UCSD-AML1 (cell line): ENCODE measurements at regions not wholly inside any gene's neighbourhood (a gene's known extent, or its start where the extent isn't known, plus 50 kb on each side); places are given as distances from the start of the nearest gene placed in this dataset.

ENCODE experiments used
- DNase-seq: peaks from one replicate; lab custom pipeline; 2025; ENCODE audit not compliant: unreplicated experiment; lab: John Stamatoyannopoulos, UW

- DNase-seq, result no peak
Measured at GRCh38 chr11:79953629-79954028, 512.8 kb upstream of the TENM4 start.

- no peak for DNase-seq
Measured at GRCh38 chr11:79950741-79951140, 509.9 kb upstream of the TENM4 start.

- DNase-seq, result no peak
Measured at GRCh38 chr11:79950172-79950571, 509.3 kb upstream of the TENM4 start.

GRCh38 chr11:79949574-79949973, 508.7 kb upstream of the TENM4 start:
- no peak for DNase-seq

GRCh38 chr11:79942646-79943045, 501.8 kb upstream of the TENM4 start:
- no peak for DNase-seq

GRCh38 chr11:79942090-79942489, 501.3 kb upstream of the TENM4 start:
- DNase-seq, result no peak

- DNase-seq, result no peak
Measured at GRCh38 chr11:79940974-79941735, 500.3 kb upstream of the TENM4 start.

GRCh38 chr11:79940165-79940564, 499.3 kb upstream of the TENM4 start:
- DNase-seq, result no peak

- no peak for DNase-seq
Measured at GRCh38 chr11:79939111-79939510, 498.3 kb upstream of the TENM4 start.

- no peak for DNase-seq
Measured at GRCh38 chr11:79937676-79938334, 497.0 kb upstream of the TENM4 start.

- DNase-seq, result no peak
Measured at GRCh38 chr11:79932612-79933011, 491.8 kb upstream of the TENM4 start.

GRCh38 chr11:79931692-79932091, 490.9 kb upstream of the TENM4 start:
- no peak for DNase-seq

GRCh38 chr11:79926707-79927106, 485.9 kb upstream of the TENM4 start:
- no peak for DNase-seq

- no peak for DNase-seq
Measured at GRCh38 chr11:79925570-79925969, 484.7 kb upstream of the TENM4 start.

GRCh38 chr11:79922641-79923040, 481.8 kb upstream of the TENM4 start:
- no peak for DNase-seq

GRCh38 chr11:79920480-79920879, 479.6 kb upstream of the TENM4 start:
- no peak for DNase-seq

- DNase-seq, result no peak
Measured at GRCh38 chr11:79919350-79919749, 478.5 kb upstream of the TENM4 start.

GRCh38 chr11:79918846-79919245, 478.0 kb upstream of the TENM4 start:
- no peak for DNase-seq

GRCh38 chr11:79906164-79906563, 465.3 kb upstream of the TENM4 start:
- no peak for DNase-seq

GRCh38 chr11:79902493-79902892, 461.7 kb upstream of the TENM4 start:
- no peak for DNase-seq

- DNase-seq, result no peak
Measured at GRCh38 chr11:79897896-79898295, 457.1 kb upstream of the TENM4 start.

GRCh38 chr11:79896258-79896657, 455.4 kb upstream of the TENM4 start:
- no peak for DNase-seq

GRCh38 chr11:79894111-79894510, 453.3 kb upstream of the TENM4 start:
- no peak for DNase-seq
